ENCODE measurements at regions not wholly inside any gene's neighbourhood (a gene's known extent, or its start where the extent isn't known, plus 50 kb on each side); places are given as distances from the start of the nearest gene placed in this dataset.

DNA sequence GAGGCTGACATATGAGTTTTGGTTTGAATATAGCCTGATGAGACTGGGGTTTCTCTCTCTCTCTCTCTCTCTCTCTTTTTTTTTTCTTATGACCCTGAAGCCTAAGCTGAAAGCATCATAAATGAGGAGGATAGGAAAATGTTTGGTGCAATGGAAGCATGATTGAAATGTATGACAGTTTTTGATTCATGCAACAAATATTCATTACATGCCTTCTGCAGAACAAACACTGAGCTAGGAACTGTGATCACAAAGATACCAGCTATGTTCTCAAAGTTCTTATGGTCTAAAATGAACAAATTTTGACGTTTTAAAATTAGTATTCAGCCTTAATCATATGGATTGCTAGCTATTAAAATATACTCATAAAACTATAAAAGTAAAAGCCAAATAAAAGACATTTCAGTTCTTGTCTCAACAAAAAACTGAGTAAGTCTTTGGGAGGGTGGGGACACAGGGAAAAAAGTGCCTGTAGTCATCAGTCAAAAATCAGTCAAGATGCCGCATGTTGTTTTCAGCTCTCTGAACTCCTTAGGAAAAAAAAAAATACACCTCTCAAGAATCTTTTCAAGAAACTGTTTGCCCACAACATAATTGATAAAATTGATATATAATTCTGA, 57.2 kb downstream of the NKX6-1 start:
- Histone ChIP-seq H3K4me3 (ENCODE audit: low read length) (no peak overlapping the region), H3K27me3 (ENCODE audit: control insufficient read depth, insufficient read depth, low read length) (no peaks in the 10 kb centered on the region), H3K4me1 (ENCODE audit: control insufficient read depth, low read depth, low read length) (no peaks in the 10 kb centered on the region), H3K27ac (ENCODE audit: low read length) (no peak overlapping the region), H3K36me3 (ENCODE audit: control insufficient read depth, low read depth, low read length) (no peaks in the 10 kb centered on the region), H3K9me3 (ENCODE audit: control insufficient read depth, low read depth, low read length) (no peaks in the 10 kb centered on the region), H3K9ac (ENCODE audit: low read length) (no peak overlapping the region)

GRCh38 chr4:84439996-84440395, 59.1 kb downstream of the NKX6-1 start:
- Histone ChIP-seq H3K4me1 (ENCODE audit: control insufficient read depth, low read depth, low read length) (no peaks in the 10 kb centered on the region), H3K27ac (ENCODE audit: low read length) (no peak overlapping the region), H3K9me3 (ENCODE audit: control insufficient read depth, low read depth, low read length) (no peaks in the 10 kb centered on the region), H3K9ac (ENCODE audit: low read length) (no peak overlapping the region), H3K4me3 (ENCODE audit: low read length) (no peak overlapping the region), H3K36me3 (ENCODE audit: control insufficient read depth, low read depth, low read length) (no peaks in the 10 kb centered on the region), H3K27me3 (ENCODE audit: control insufficient read depth, insufficient read depth, low read length) (no peaks in the 10 kb centered on the region)

GRCh38 chr4:84436812-84437211, 62.3 kb downstream of the NKX6-1 start:
- Histone ChIP-seq H3K27ac (ENCODE audit: low read length) (no peak overlapping the region), H3K4me1 (ENCODE audit: control insufficient read depth, low read depth, low read length) (peaks cover 6% of the 10 kb centered on the region), H3K27me3 (ENCODE audit: control insufficient read depth, insufficient read depth, low read length) (no peaks in the 10 kb centered on the region)

GRCh38 chr4:84434344-84434743, 64.7 kb downstream of the NKX6-1 start:
- no peaks in the 10 kb centered on the region for H3K9me3 ChIP-seq (ENCODE audit: control insufficient read depth, low read depth, low read length)
- peaks cover 6% of the 10 kb centered on the region for H3K4me1 ChIP-seq (ENCODE audit: control insufficient read depth, low read depth, low read length)
- no peak overlapping the region for H3K27ac ChIP-seq (ENCODE audit: low read length)
- H3K27me3 ChIP-seq (ENCODE audit: control insufficient read depth, insufficient read depth, low read length): no peaks in the 10 kb centered on the region
- no peaks in the 10 kb centered on the region for H3K36me3 ChIP-seq (ENCODE audit: control insufficient read depth, low read depth, low read length)
- no peak overlapping the region for H3K9ac ChIP-seq (ENCODE audit: low read length)
- no peak overlapping the region for H3K4me3 ChIP-seq (ENCODE audit: low read length)

More at GRCh38 chr4:84436812-84437211, 62.3 kb downstream of the NKX6-1 start:
- H3K4me3 ChIP-seq (ENCODE audit: low read length): no peak overlapping the region
- H3K36me3 ChIP-seq (ENCODE audit: control insufficient read depth, low read depth, low read length): no peaks in the 10 kb centered on the region
- no peaks in the 10 kb centered on the region for H3K9me3 ChIP-seq (ENCODE audit: control insufficient read depth, low read depth, low read length)
- no peak overlapping the region for H3K9ac ChIP-seq (ENCODE audit: low read length)

DNA sequence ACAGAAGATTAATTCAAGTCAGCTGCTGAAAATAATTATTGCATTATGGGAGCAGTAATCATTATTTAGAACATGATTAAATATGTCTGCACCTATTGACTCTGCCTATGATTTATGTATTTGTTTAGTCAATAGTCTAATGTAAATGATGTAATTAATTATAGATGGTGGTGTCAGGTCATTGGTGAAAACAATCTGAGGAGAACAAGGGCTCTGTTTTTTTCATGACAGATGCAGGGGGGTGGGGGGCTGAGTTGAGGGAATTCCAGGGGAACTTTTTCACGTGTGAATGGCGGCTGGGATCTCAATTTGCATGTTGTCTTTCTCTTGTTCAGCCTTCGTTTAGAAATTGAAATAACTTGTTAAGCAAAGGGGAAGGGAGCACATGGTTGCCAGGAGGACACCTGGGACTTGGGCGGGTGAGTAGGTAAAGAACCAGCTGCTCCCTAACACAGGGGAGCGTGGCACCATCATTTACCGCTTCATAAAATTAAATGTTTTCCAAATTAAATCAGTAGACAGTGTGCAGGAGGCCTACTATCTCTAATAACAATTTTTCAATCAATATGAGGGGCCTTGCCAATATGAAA, 65.4 kb downstream of the NKX6-1 start:
- no peak overlapping the region for H3K4me3 ChIP-seq (ENCODE audit: low read length)
- peaks cover 6% of the 10 kb centered on the region for H3K4me1 ChIP-seq (ENCODE audit: control insufficient read depth, low read depth, low read length)
- no peaks in the 10 kb centered on the region for H3K9me3 ChIP-seq (ENCODE audit: control insufficient read depth, low read depth, low read length)
- no peaks in the 10 kb centered on the region for H3K36me3 ChIP-seq (ENCODE audit: control insufficient read depth, low read depth, low read length)
- no peaks in the 10 kb centered on the region for H3K27me3 ChIP-seq (ENCODE audit: control insufficient read depth, insufficient read depth, low read length)
- H3K9ac ChIP-seq (ENCODE audit: low read length): no peak overlapping the region
- H3K27ac ChIP-seq (ENCODE audit: low read length): no peak overlapping the region

DNA sequence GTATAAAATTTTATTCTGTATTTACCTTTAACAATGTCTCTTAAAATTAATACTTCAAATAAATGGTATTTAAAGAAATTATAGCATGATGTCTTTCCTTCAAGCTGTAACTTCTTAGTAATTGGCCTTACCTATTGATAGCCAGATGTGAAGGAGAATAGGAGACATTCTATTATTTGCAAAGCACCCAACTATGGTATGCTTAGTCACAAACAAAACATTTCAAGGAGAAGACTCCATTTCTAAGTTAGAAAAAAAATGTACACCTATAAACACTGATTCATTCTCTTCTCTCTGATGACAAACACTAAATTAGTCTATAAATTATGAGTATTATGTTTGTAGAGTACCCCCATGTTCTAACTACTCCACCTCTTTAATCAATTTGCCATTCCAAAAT, 66.4 kb downstream of the NKX6-1 start:
- H3K9me3 ChIP-seq (ENCODE audit: control insufficient read depth, low read depth, low read length): no peaks in the 10 kb centered on the region
- H3K4me3 ChIP-seq (ENCODE audit: low read length): no peak overlapping the region
- no peaks in the 10 kb centered on the region for H3K27me3 ChIP-seq (ENCODE audit: control insufficient read depth, insufficient read depth, low read length)
- H3K27ac ChIP-seq (ENCODE audit: low read length): no peak overlapping the region
- H3K4me1 ChIP-seq (ENCODE audit: control insufficient read depth, low read depth, low read length): peaks cover 6% of the 10 kb centered on the region
- H3K36me3 ChIP-seq (ENCODE audit: control insufficient read depth, low read depth, low read length): no peaks in the 10 kb centered on the region
- no peak overlapping the region for H3K9ac ChIP-seq (ENCODE audit: low read length)

- Histone ChIP-seq H3K27me3 (ENCODE audit: control insufficient read depth, insufficient read depth, low read length) (no peaks in the 10 kb centered on the region), H3K4me3 (ENCODE audit: low read length) (no peak overlapping the region), H3K36me3 (ENCODE audit: control insufficient read depth, low read depth, low read length) (no peaks in the 10 kb centered on the region), H3K27ac (ENCODE audit: low read length) (no peak overlapping the region), H3K9ac (ENCODE audit: low read length) (no peak overlapping the region), H3K4me1 (ENCODE audit: control insufficient read depth, low read depth, low read length) (no peaks in the 10 kb centered on the region), H3K9me3 (ENCODE audit: control insufficient read depth, low read depth, low read length) (no peaks in the 10 kb centered on the region)
These were observed 78.5 kb downstream of the NKX6-1 start for GRCh38 chr4:84420608-84421007.

- no peaks in the 10 kb centered on the region for H3K36me3 ChIP-seq (ENCODE audit: control insufficient read depth, low read depth, low read length)
- H3K27ac ChIP-seq (ENCODE audit: low read length): no peak overlapping the region
These were observed 79.9 kb downstream of the NKX6-1 start for GRCh38 chr4:84419201-84419600.

DNA sequence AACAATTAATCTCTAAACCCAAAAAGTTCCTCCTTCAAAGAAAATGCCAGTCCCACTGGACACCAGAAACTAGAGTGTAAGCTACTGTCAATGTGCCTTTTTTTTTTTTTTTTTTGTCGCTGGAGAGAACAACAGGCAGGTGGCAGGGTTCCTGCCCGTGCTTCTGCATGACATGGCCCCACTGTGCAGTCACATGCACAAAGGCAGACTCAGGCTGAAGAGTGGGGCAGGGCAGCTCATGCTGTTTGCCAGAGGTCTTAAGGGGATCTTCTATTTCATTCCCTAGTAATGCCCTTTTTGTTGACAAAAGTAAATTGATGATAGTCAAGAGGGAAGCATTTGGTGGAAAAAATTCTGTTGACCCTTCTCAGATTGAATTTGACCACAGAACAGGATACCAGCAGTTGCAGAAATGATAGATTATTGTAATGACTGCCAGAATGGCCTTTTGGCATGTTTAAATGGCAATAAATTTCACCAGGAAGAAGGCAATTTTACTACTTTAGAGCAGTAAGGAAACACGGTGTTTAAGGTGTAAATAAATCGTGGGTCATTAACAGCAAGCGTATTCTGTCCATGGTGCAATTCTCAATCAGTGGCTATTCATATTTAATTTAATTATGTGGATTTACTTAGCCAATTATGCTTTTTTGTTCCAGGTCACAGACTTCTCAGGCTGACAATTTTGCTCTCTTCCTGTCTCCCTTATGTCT, 80.9 kb downstream of the NKX6-1 start:
- Histone ChIP-seq H3K9me3 (ENCODE audit: control insufficient read depth, low read depth, low read length) (no peaks in the 10 kb centered on the region), H3K27me3 (ENCODE audit: control insufficient read depth, insufficient read depth, low read length) (no peaks in the 10 kb centered on the region), H3K36me3 (ENCODE audit: control insufficient read depth, low read depth, low read length) (no peaks in the 10 kb centered on the region), H3K4me3 (ENCODE audit: low read length) (no peak overlapping the region), H3K9ac (ENCODE audit: low read length) (no peak overlapping the region), H3K27ac (ENCODE audit: low read length) (no peak overlapping the region), H3K4me1 (ENCODE audit: control insufficient read depth, low read depth, low read length) (no peaks in the 10 kb centered on the region)

More at GRCh38 chr4:84419201-84419600, 79.9 kb downstream of the NKX6-1 start:
- Histone ChIP-seq H3K4me3 (ENCODE audit: low read length) (no peak overlapping the region), H3K9me3 (ENCODE audit: control insufficient read depth, low read depth, low read length) (no peaks in the 10 kb centered on the region), H3K9ac (ENCODE audit: low read length) (no peak overlapping the region), H3K27me3 (ENCODE audit: control insufficient read depth, insufficient read depth, low read length) (no peaks in the 10 kb centered on the region), H3K4me1 (ENCODE audit: control insufficient read depth, low read depth, low read length) (no peaks in the 10 kb centered on the region)

- Histone ChIP-seq H3K9ac (ENCODE audit: low read length) (no peak overlapping the region), H3K27me3 (ENCODE audit: control insufficient read depth, insufficient read depth, low read length) (no peaks in the 10 kb centered on the region), H3K4me3 (ENCODE audit: low read length) (no peak overlapping the region), H3K9me3 (ENCODE audit: control insufficient read depth, low read depth, low read length) (no peaks in the 10 kb centered on the region), H3K36me3 (ENCODE audit: control insufficient read depth, low read depth, low read length) (no peaks in the 10 kb centered on the region), H3K27ac (ENCODE audit: low read length) (no peak overlapping the region), H3K4me1 (ENCODE audit: control insufficient read depth, low read depth, low read length) (no peaks in the 10 kb centered on the region)
These were observed 85.1 kb downstream of the NKX6-1 start for GRCh38 chr4:84413976-84414375.

- no peaks in the 10 kb centered on the region for H3K36me3 ChIP-seq (ENCODE audit: control insufficient read depth, low read depth, low read length)
- H3K27ac ChIP-seq (ENCODE audit: low read length): no peak overlapping the region
These were observed 85.6 kb downstream of the NKX6-1 start for GRCh38 chr4:84413480-84413879.

GRCh38 chr4:84412062-84412461, 87.0 kb downstream of the NKX6-1 start:
- Histone ChIP-seq H3K27ac (ENCODE audit: low read length) (no peak overlapping the region), H3K9me3 (ENCODE audit: control insufficient read depth, low read depth, low read length) (no peaks in the 10 kb centered on the region), H3K27me3 (ENCODE audit: control insufficient read depth, insufficient read depth, low read length) (no peaks in the 10 kb centered on the region), H3K36me3 (ENCODE audit: control insufficient read depth, low read depth, low read length) (no peaks in the 10 kb centered on the region), H3K9ac (ENCODE audit: low read length) (no peak overlapping the region), H3K4me1 (ENCODE audit: control insufficient read depth, low read depth, low read length) (no peaks in the 10 kb centered on the region), H3K4me3 (ENCODE audit: low read length) (no peak overlapping the region)

More at GRCh38 chr4:84413480-84413879, 85.6 kb downstream of the NKX6-1 start:
- Histone ChIP-seq H3K9me3 (ENCODE audit: control insufficient read depth, low read depth, low read length) (no peaks in the 10 kb centered on the region), H3K4me1 (ENCODE audit: control insufficient read depth, low read depth, low read length) (no peaks in the 10 kb centered on the region), H3K4me3 (ENCODE audit: low read length) (no peak overlapping the region), H3K27me3 (ENCODE audit: control insufficient read depth, insufficient read depth, low read length) (no peaks in the 10 kb centered on the region), H3K9ac (ENCODE audit: low read length) (no peak overlapping the region)

Measured in iPS-18a (cell line).